ENCODE measurements at regions not wholly inside any gene's neighbourhood (a gene's known extent, or its start where the extent isn't known, plus 50 kb on each side); places are given as distances from the start of the nearest gene placed in this dataset.

DNA sequence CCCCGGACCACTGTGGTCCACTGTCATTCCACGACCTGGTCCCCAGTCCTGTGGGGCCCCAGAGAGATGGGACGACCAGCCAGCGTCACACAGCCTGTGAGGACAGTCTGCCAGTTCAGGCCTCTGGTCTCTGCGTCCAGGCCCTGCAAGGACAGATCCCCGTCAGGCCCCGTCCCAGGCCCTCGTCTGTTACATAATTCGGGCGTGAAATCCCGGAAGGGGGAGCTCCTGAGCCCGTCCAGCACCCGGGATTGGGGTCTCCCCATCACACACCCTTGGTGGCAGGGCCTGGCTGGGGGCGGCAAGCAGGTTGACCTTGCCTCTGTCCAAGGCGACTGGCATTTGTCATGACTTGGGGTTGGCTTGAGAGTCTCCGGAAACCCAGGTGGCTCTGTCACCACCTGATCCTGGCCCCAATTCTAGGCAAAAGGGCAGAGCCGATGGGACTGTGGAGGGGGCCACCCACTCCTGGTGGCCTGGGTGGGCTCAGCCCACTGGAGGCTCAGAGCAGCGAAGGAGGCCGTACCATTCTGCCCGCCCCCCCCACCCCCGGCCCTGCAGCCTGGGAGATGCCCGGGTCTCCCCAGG, 73.8 kb upstream of the GATA5 start:
- TF ChIP-seq, protein P1, sequence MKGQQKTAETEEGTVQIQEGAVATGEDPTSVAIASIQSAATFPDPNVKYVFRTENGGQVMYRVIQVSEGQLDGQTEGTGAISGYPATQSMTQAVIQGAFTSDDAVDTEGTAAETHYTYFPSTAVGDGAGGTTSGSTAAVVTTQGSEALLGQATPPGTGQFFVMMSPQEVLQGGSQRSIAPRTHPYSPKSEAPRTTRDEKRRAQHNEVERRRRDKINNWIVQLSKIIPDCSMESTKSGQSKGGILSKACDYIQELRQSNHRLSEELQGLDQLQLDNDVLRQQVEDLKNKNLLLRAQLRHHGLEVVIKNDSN (CRISPR knock-in tag; IDR thresholded peaks at IDR 0.05) = no peak
- TF ChIP-seq, protein P2, sequence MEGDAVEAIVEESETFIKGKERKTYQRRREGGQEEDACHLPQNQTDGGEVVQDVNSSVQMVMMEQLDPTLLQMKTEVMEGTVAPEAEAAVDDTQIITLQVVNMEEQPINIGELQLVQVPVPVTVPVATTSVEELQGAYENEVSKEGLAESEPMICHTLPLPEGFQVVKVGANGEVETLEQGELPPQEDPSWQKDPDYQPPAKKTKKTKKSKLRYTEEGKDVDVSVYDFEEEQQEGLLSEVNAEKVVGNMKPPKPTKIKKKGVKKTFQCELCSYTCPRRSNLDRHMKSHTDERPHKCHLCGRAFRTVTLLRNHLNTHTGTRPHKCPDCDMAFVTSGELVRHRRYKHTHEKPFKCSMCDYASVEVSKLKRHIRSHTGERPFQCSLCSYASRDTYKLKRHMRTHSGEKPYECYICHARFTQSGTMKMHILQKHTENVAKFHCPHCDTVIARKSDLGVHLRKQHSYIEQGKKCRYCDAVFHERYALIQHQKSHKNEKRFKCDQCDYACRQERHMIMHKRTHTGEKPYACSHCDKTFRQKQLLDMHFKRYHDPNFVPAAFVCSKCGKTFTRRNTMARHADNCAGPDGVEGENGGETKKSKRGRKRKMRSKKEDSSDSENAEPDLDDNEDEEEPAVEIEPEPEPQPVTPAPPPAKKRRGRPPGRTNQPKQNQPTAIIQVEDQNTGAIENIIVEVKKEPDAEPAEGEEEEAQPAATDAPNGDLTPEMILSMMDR (IDR thresholded peaks at IDR 0.05) = no peak
- TF ChIP-seq, protein P3, sequence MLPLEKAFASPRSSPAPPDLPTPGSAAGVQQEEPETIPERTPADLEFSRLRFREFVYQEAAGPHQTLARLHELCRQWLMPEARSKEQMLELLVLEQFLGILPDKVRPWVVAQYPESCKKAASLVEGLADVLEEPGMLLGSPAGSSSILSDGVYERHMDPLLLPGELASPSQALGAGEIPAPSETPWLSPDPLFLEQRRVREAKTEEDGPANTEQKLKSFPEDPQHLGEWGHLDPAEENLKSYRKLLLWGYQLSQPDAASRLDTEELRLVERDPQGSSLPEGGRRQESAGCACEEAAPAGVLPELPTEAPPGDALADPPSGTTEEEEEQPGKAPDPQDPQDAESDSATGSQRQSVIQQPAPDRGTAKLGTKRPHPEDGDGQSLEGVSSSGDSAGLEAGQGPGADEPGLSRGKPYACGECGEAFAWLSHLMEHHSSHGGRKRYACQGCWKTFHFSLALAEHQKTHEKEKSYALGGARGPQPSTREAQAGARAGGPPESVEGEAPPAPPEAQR (CRISPR knock-in tag; IDR thresholded peaks at IDR 0.05) = no peak
